ENCODE measurements at regions not wholly inside any gene's neighbourhood (a gene's known extent, or its start where the extent isn't known, plus 50 kb on each side); places are given as distances from the start of the nearest gene placed in this dataset.

- no peak overlapping the region for H3K27ac ChIP-seq
- TF ChIP-seq CTCF (IDR thresholded peaks at IDR 0.05) = no peak
- TF ChIP-seq ZFX (IDR thresholded peaks at IDR 0.05; ENCODE audit: borderline replicate concordance) = no peak
These were observed 413.0 kb upstream of the MEX3C start for GRCh38 chr18:51610481-51610880.

DNA sequence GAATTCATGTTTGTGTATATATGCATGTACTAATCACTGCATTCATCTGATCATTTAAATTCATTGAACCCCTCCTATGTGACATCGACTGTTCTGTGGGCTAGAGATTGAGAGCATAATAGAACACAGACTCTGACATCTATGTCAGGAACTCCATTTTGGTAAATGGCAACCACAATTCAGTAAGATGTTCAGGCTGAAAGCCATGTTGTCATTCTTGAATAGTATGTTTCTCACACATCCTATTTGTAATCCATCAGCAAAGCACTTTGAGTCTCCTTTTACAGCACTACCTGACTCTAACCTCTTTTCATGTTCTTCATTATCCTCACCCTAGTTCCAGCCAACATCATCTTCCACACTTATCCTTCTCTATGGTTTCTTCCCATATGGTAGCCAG is 413.8 kb upstream of the MEX3C start:
- no peak for TF ChIP-seq CTCF (IDR thresholded peaks at IDR 0.05)
- TF ChIP-seq ZFX (IDR thresholded peaks at IDR 0.05; ENCODE audit: borderline replicate concordance) = no peak
- no peak overlapping the region for H3K27ac ChIP-seq

- no peak for TF ChIP-seq ZFX (IDR thresholded peaks at IDR 0.05; ENCODE audit: borderline replicate concordance)
- TF ChIP-seq CTCF (IDR thresholded peaks at IDR 0.05) = no peak
- no peak overlapping the region for H3K27ac ChIP-seq
These were observed 416.6 kb upstream of the MEX3C start for GRCh38 chr18:51614033-51614432.

- no peak overlapping the region for H3K27ac ChIP-seq
- TF ChIP-seq ZFX (IDR thresholded peaks at IDR 0.05; ENCODE audit: borderline replicate concordance) (no peak), CTCF (IDR thresholded peaks at IDR 0.05) (no peak)
These were observed 417.6 kb upstream of the MEX3C start for GRCh38 chr18:51614967-51615571.

GRCh38 chr18:51617167-51617566 is 419.7 kb upstream of the MEX3C start:
- TF ChIP-seq CTCF (IDR thresholded peaks at IDR 0.05) (no peak), ZFX (IDR thresholded peaks at IDR 0.05; ENCODE audit: borderline replicate concordance) (no peak)
- H3K27ac ChIP-seq = no peak overlapping the region

DNA sequence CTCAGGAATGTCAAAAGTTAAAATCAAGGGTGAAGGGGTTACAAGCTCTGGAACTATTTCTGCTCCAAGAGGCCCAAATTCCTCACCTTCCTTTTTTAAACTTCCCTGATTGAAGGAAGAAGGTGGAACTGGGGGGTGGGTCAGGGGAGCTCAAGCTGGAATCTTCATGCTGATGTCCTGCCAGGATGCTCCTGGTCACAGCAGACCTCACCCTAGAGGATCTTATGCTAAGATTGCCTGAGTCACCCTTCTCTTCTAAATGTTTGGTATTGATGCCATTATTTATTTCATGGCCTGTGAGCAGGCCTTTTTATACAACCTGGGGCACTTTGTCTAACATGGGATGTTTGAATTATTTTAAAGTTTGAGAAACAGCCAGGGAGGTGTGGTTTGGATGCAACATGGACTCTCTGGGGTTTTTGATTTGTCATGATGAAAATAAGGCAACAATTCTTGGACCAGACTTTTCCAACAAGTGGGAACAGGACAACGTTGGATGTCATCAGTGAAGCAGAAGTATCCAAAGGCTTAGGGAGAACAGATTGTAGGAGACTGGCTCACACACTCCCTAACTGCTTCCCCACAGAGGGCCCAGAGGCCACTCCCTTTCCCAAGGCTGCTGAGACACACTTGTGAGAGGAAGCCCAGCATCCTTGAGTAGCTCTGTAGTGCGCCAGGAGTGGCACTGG is 420.2 kb upstream of the MEX3C start:
- no peak overlapping the region for H3K27ac ChIP-seq
- TF ChIP-seq CTCF (IDR thresholded peaks at IDR 0.05) (no peak), ZFX (IDR thresholded peaks at IDR 0.05; ENCODE audit: borderline replicate concordance) (no peak)

GRCh38 chr18:51619283-51619682 is 421.8 kb upstream of the MEX3C start:
- no peak for TF ChIP-seq CTCF (IDR thresholded peaks at IDR 0.05)
- no peak for TF ChIP-seq ZFX (IDR thresholded peaks at IDR 0.05; ENCODE audit: borderline replicate concordance)
- no peak overlapping the region for H3K27ac ChIP-seq

All from 22Rv1 (cell line).